PC-9 (cell line): ENCODE measurements at regions not wholly inside any gene's neighbourhood (a gene's known extent, or its start where the extent isn't known, plus 50 kb on each side); places are given as distances from the start of the nearest gene placed in this dataset.

Source experiments
- CTCF ChIP-seq: fragments of 200-600 bp; sonication (generic); conservative IDR thresholded peaks from 2 replicates; pipeline ENCODE4 v1.6.1; 2017; ENCODE audit warnings: mixed run types, antibody characterized with exemption, mild to moderate bottlenecking, moderate library complexity
- EZH2 ChIP-seq: fragments of 200-600 bp; sonication (generic); IDR thresholded peaks from 2 replicates; pipeline ENCODE4 v1.8.0; 2017; ENCODE audit warnings: antibody characterized with exemption, low read depth

GRCh38 chr3:147730284-147730683 lies 321.1 kb downstream of the ZIC1 start:
- TF ChIP-seq CTCF (no peak), EZH2 (no peak)
